Hepatocyte (in vitro differentiated cells): ENCODE measurements at regions not wholly inside any gene's neighbourhood (a gene's known extent, or its start where the extent isn't known, plus 50 kb on each side); places are given as distances from the start of the nearest gene placed in this dataset.

ENCODE experiments used
- EZH2 ChIP-seq: fragments of 200-600 bp; sonication (generic); IDR thresholded peaks from 2 replicates; pipeline ENCODE4 v1.6.1; 2016; ENCODE audit warnings: antibody characterized with exemption, mild to moderate bottlenecking, borderline replicate concordance
- EZH2phosphoT487 ChIP-seq: fragments of 200-600 bp; sonication (generic); IDR thresholded peaks from one replicate; pipeline ENCODE4 v1.6.1; 2018; ENCODE audit warnings: antibody characterized with exemption, mild to moderate bottlenecking, low read depth, moderate library complexity; ENCODE audit not compliant: unreplicated experiment, severe bottlenecking
- TF ChIP-seq, protein P1 (sequence below): fragments of 200-600 bp; sonication (generic); IDR thresholded peaks from 2 replicates; pipeline ENCODE4 v1.5.1; 2016; ENCODE audit warnings: antibody characterized with exemption, mild to moderate bottlenecking; ENCODE audit not compliant: poor library complexity

DNA sequence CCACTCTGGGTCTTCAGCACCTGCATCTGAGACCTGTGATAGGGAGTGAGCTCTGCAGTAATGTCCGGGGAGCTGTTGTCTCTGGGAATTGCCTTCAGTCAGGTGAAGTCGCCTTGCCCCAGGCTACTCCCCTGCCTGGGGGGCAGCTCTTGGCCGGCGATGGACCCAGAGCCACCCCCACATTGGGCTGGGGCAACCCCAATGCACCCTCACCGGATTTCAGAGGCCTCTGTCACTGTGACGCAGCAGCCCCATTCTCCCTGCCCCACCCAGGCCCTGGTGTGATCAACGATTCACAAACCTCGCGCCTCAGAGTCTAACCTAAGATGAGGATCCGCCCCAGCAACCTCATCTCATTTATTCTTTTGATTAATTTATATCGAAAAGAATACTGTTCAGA lies 303.6 kb downstream of the NDUFA10 start:
- TF ChIP-seq, protein P1, sequence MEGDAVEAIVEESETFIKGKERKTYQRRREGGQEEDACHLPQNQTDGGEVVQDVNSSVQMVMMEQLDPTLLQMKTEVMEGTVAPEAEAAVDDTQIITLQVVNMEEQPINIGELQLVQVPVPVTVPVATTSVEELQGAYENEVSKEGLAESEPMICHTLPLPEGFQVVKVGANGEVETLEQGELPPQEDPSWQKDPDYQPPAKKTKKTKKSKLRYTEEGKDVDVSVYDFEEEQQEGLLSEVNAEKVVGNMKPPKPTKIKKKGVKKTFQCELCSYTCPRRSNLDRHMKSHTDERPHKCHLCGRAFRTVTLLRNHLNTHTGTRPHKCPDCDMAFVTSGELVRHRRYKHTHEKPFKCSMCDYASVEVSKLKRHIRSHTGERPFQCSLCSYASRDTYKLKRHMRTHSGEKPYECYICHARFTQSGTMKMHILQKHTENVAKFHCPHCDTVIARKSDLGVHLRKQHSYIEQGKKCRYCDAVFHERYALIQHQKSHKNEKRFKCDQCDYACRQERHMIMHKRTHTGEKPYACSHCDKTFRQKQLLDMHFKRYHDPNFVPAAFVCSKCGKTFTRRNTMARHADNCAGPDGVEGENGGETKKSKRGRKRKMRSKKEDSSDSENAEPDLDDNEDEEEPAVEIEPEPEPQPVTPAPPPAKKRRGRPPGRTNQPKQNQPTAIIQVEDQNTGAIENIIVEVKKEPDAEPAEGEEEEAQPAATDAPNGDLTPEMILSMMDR, result no peak
- TF ChIP-seq EZH2 (no peak), EZH2phosphoT487 (no peak)
